Stimulated activated CD8-positive, alpha-beta memory T cell treated with anti-CD3 and anti-CD28 coated beads, Interleukin-7, amount 100 ng/mL, for 48 hours (primary cell): ENCODE measurements at regions not wholly inside any gene's neighbourhood (a gene's known extent, or its start where the extent isn't known, plus 50 kb on each side); places are given as distances from the start of the nearest gene placed in this dataset.

Experiments used
- DNase-seq, 2 donors: peaks; one replicate each; pipeline ENCODE4 v3.0.0-alpha.2; 2020; ENCODE audit warnings: low read depth in 1 of 2; ENCODE audit errors: extremely low read depth in 1 of 2

- no peak for DNase-seq
These were observed 199.8 kb upstream of the CDH4 start for GRCh38 chr20:61052195-61052750.

GRCh38 chr20:61052776-61053442, 199.2 kb upstream of the CDH4 start:
- no peak for DNase-seq

GRCh38 chr20:61053487-61053886, 198.6 kb upstream of the CDH4 start:
- DNase-seq: no peak

GRCh38 chr20:61053889-61054288, 198.2 kb upstream of the CDH4 start:
- no peak for DNase-seq

GRCh38 chr20:61054411-61054810, 197.7 kb upstream of the CDH4 start:
- DNase-seq: no peak

GRCh38 chr20:61055180-61056010, 196.7 kb upstream of the CDH4 start:
- DNase-seq: no peak

GRCh38 chr20:61056116-61056515, 195.9 kb upstream of the CDH4 start:
- DNase-seq: no peak

GRCh38 chr20:61056627-61057442, 195.2 kb upstream of the CDH4 start:
- no peak for DNase-seq

- DNase-seq: no peak
These were observed 194.5 kb upstream of the CDH4 start for GRCh38 chr20:61057443-61058121.

- DNase-seq: no peak
These were observed 190.1 kb upstream of the CDH4 start for GRCh38 chr20:61061981-61062380.

- DNase-seq: no peak
These were observed 186.2 kb upstream of the CDH4 start for GRCh38 chr20:61065853-61066252.

GRCh38 chr20:61066526-61066925, 185.5 kb upstream of the CDH4 start:
- DNase-seq: no peak

- no peak for DNase-seq
These were observed 184.8 kb upstream of the CDH4 start for GRCh38 chr20:61067221-61067620.

- DNase-seq: no peak
These were observed 179.7 kb upstream of the CDH4 start for GRCh38 chr20:61072398-61072797.

- no peak for DNase-seq
These were observed 178.7 kb upstream of the CDH4 start for GRCh38 chr20:61073376-61073775.

GRCh38 chr20:61082720-61083119, 169.3 kb upstream of the CDH4 start:
- DNase-seq: no peak

GRCh38 chr20:61083431-61083830, 168.6 kb upstream of the CDH4 start:
- no peak for DNase-seq

- no peak for DNase-seq
These were observed 166.0 kb upstream of the CDH4 start for GRCh38 chr20:61086031-61086430.

- no peak for DNase-seq
These were observed 161.5 kb upstream of the CDH4 start for GRCh38 chr20:61090541-61090940.

- DNase-seq: no peak
These were observed 159.8 kb upstream of the CDH4 start for GRCh38 chr20:61092251-61092650.

GRCh38 chr20:61094581-61094980, 157.5 kb upstream of the CDH4 start:
- DNase-seq: no peak
